LNCaP clone FGC (cell line): ENCODE measurements at regions not wholly inside any gene's neighbourhood (a gene's known extent, or its start where the extent isn't known, plus 50 kb on each side); places are given as distances from the start of the nearest gene placed in this dataset.

Source experiments
- DNase-seq: peaks from one replicate; pipeline ENCODE4 v3.0.0-alpha.2; 2011; ENCODE audit warnings: low read depth
- H3K4me3 ChIP-seq: 2 replicates; pipeline ENCODE4 v1.5.1; 2011; ENCODE audit warnings: mild to moderate bottlenecking, low read depth, low read length, control low read depth
- CTCF ChIP-seq: IDR thresholded peaks from 2 replicates; pipeline ENCODE4 v1.5.1; 2012; ENCODE audit warnings: mild to moderate bottlenecking; ENCODE audit not compliant: control insufficient read depth, insufficient read depth; ENCODE audit errors: extremely low read depth

- TF ChIP-seq CTCF = no peak
- DNase-seq = no peak
- H3K4me3 ChIP-seq = no peak overlapping the region
Measured at GRCh38 chr11:134849833-134850232, 437.8 kb upstream of the B3GAT1 start.

- no peak overlapping the region for H3K4me3 ChIP-seq
- DNase-seq = no peak
- no peak for TF ChIP-seq CTCF
Measured at GRCh38 chr11:134847083-134847715, 435.2 kb upstream of the B3GAT1 start.

- no peak for TF ChIP-seq CTCF
- no peak for DNase-seq
Measured at GRCh38 chr11:134846328-134847082, 434.5 kb upstream of the B3GAT1 start.

GRCh38 chr11:134845474-134846327 is 433.7 kb upstream of the B3GAT1 start:
- no peak overlapping the region for H3K4me3 ChIP-seq

More at GRCh38 chr11:134846328-134847082, 434.5 kb upstream of the B3GAT1 start:
- H3K4me3 ChIP-seq = no peak overlapping the region

GRCh38 chr11:134844838-134845237 is 432.8 kb upstream of the B3GAT1 start:
- DNase-seq = no peak
- no peak for TF ChIP-seq CTCF
- no peak overlapping the region for H3K4me3 ChIP-seq

More at GRCh38 chr11:134845474-134846327, 433.7 kb upstream of the B3GAT1 start:
- DNase-seq = no peak
- no peak for TF ChIP-seq CTCF

GRCh38 chr11:134843735-134844134 is 431.7 kb upstream of the B3GAT1 start:
- no peak for DNase-seq
- no peak overlapping the region for H3K4me3 ChIP-seq
- TF ChIP-seq CTCF = no peak
